GM21390 (cell line): ENCODE measurements at regions not wholly inside any gene's neighbourhood (a gene's known extent, or its start where the extent isn't known, plus 50 kb on each side); places are given as distances from the start of the nearest gene placed in this dataset.

ENCODE experiments used
- ATAC-seq: cut with Tn5 transposase; IDR thresholded peaks from one replicate; pipeline ENCODE4 v1.9.1; 2021; ENCODE audit not compliant: unreplicated experiment

- no peak for ATAC-seq
Observed at GRCh38 chr5:124399426-124399961, 346.9 kb downstream of the ZNF608 start.

- ATAC-seq, result no peak
Observed at GRCh38 chr5:124398460-124398859, 348.0 kb downstream of the ZNF608 start.

GRCh38 chr5:124397317-124397716, 349.1 kb downstream of the ZNF608 start:
- no peak for ATAC-seq

DNA sequence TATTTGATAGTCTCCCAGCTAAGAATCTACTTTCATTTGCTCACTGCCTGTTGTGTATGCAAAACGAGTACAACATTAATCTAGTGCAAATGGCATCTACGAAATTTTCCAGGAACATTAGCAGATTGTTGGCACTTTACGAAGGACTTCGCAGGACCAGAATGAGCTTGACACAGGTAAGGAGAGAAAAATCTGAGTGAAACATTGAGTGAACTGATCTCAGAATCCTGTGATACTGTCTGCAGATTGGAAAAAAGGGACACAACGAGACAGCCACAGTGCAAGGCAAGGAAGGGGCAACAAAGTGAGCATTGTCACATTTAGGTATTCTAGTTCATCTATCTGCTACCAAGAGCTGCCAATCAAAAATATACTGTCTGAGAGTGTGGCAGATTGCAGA, 350.5 kb downstream of the ZNF608 start:
- no peak for ATAC-seq

GRCh38 chr5:124395287-124395686, 351.2 kb downstream of the ZNF608 start:
- ATAC-seq, result no peak

DNA sequence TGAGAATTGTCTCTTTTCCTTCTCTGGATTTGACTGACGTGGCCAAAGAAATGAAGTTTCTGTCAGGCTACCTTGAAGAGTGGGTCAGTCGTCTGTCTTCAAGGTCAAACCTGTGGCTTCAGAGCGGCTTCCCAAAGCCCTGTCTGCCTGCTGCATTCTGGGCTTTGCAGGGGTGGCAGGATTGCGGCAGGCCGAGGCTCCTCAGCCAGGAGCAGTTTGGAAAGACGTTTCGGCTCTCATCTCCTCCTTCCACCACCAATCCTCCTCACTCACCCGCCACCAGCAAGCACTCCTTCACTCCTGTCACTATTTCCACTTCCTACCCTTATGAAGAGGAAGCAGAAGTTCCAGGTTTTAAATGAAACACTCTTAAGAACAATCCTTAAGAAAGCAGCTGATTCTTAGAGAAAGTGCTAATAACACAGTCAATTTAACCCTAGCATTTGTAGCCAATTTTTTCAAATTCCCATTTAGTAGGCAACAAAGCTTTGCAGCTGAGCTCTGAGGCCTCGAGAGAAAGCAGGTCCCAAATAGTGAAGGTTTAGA, 351.7 kb downstream of the ZNF608 start:
- ATAC-seq, result no peak

DNA sequence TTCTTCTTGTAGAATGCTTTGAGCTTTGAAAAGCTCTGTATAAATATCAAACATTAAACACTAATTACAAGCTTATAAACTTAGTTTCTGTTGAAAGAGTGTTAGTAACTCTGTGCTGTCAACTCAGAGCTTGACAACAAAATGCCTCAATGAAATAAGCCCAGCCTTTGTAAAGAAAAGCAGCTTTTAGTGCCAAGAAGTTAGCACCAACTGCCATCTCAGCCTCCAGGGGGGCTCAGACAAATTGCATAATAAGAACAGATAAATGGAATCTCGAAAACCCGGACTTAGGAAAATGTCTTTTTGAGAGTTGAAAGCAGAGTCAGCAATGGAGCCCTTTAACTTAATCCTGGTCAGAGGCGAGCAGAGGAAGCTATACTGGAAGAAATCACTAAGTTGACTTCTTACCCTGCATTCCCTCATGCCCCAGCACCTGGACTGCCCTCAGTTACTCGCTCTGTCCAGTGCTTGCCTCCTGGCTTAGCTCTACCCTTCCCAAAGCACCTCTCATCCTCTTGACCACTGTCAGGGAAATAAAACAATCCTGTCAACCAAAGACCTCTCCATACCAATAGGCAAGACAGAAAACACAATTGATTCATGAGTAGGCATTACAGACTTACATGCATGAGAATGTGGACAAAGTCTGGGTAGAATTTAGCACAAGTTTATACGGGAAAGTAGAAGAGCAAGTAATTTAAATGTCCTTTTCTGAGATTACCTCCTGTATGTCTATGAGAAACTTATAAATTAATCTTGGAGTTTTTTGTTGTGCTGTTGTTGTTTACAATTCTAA, 352.7 kb downstream of the ZNF608 start:
- ATAC-seq, result no peak

GRCh38 chr5:124383693-124384092, 362.7 kb downstream of the ZNF608 start:
- ATAC-seq, result no peak

DNA sequence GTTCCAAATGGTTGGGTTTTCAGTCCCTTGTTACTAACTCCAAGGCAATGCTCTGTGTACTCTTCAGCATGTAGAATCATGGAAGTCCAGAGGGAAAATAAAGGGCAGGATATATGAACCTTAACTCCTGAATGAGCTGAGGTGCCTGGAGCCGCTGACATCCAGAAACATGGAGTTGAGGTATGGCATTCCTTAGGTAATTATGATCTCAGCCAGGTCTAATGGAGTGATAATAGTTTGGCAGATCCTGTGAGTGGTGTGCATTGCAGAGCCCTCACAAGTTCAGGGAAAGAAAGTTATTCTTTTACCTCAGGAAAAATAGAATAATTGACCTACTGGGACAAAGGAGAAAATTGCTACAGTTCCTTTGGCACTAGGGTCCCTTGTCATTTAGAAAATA, 369.1 kb downstream of the ZNF608 start:
- ATAC-seq, result no peak

- ATAC-seq, result no peak
Observed at GRCh38 chr5:124373883-124374282, 372.6 kb downstream of the ZNF608 start.

- no peak for ATAC-seq
Observed at GRCh38 chr5:124372457-124372856, 374.0 kb downstream of the ZNF608 start.

GRCh38 chr5:124371111-124371706, 375.2 kb downstream of the ZNF608 start:
- ATAC-seq, result no peak

GRCh38 chr5:124370601-124371000, 375.8 kb downstream of the ZNF608 start:
- ATAC-seq, result no peak

GRCh38 chr5:124365361-124365801, 381.1 kb downstream of the ZNF608 start:
- ATAC-seq, result no peak

- no peak for ATAC-seq
Observed at GRCh38 chr5:124355928-124356327, 390.5 kb downstream of the ZNF608 start.

DNA sequence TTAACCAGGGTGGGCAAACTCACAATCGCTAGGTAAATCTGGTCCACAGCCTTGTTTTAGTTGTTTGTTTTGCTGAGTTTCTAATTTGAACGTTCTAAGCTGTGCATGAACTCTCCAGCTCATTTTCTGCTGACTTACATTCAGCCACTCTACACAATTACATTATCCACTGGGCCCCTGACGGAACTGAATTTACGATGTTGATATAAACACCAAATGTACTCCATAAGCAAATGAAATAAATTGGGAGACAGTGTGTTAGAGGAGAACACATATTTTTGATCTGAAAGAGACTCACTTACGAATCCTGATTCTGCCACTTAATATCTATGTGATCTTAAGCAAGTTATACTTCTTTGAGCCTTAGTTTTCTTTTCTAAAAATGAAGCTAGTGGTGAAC, 393.4 kb downstream of the ZNF608 start:
- no peak for ATAC-seq

DNA sequence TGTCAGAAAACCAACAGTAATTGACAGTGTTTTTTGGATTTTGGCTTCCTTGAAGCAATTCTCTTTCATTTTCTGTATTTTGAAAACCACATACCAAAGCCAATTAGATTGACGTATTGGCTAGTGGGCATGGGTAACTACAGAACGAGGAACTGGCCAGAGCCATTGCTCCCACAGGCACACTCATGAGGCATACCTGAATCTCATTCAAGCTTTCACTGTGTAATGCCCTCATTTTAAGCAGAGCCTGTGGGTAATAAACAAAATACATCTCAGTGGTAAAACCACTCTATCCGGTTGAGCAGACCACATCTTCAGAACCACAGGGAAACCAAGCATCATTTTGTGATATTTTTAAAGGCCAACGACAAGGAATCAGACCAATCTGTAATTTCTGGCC, 394.1 kb downstream of the ZNF608 start:
- ATAC-seq, result no peak

GRCh38 chr5:124349931-124350330, 396.5 kb downstream of the ZNF608 start:
- no peak for ATAC-seq

DNA sequence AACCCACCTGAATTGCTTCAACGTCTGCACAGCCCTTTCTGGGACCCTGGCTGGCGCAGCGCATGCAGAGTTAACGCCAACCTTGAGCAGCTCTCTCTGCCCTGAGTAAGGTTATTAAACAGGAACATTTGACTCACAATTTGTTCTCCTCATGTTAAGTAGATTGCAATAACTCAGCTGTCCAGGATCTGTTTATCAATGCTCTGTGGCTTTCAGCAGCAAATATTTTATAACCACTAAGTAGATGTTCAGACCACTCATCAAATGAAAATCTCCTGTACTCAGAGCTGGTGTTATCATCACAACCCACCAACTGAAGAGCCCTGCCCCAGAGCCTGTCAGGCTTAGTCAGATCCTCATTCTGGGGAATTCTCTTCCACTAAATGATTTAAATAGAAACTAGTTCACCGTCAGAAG, 403.0 kb downstream of the ZNF608 start:
- no peak for ATAC-seq

- ATAC-seq, result no peak
Observed at GRCh38 chr5:124342986-124343385, 403.5 kb downstream of the ZNF608 start.

DNA sequence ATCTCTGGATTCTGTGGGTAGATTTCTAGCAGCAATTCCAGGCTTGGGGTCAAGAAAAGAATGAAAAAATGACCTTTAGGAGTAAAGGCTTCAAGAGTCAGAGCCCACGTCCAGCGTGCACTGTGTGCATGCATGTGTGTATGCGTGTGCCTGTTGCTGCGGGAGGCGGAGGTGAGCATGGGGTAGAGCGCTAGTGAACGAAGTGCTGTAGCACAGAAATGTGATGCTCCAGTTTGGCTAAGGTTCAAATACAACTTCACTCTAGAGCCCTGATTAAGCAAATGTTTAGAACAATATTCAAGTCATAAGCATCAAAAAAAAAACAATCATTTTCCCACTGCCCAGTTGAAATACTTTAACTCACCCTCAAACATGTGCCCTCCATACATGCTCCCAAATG, 403.9 kb downstream of the ZNF608 start:
- no peak for ATAC-seq

DNA sequence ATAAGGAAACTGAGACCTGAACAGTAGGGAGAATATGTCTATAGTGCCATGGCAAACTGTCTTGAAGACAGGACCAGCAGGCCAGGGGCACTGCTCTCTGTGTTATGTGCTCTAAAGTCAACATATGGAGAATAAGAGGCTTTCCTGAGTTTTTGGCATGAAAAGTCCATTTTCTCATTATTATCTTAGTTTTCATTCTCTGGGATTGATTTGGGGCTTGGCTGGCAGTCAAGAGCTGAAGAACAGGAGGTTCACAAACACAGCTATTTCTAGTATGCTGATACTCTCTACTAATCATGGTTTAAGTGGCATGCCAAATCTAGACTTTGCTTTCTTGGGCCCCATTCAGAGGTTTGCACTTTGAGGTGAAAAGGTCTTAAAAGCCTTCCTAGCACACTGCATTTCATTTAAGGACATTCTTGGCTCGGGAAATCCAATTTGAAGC, 404.4 kb downstream of the ZNF608 start:
- ATAC-seq, result no peak
